Cardiac muscle cell (in vitro differentiated cells and primary cell): ENCODE measurements at regions not wholly inside any gene's neighbourhood (a gene's known extent, or its start where the extent isn't known, plus 50 kb on each side); places are given as distances from the start of the nearest gene placed in this dataset.

Source experiments
- DNase-seq, 2 donors: peaks; one replicate each; pipeline versions ENCODE4 v3.0.0 to v3.0.0-alpha.2; 2010 to 2017; ENCODE audit warnings: low read depth in 1 of 2, low spot score in 1 of 2
- H3K27ac ChIP-seq: fragments of 200-600 bp; sonication (generic); 2 replicates; pipeline ENCODE4 v1.5.1; 2016
- H3K27me3 ChIP-seq: fragments of 200-600 bp; sonication (generic); 2 replicates; pipeline ENCODE4 v1.6.0; 2016; ENCODE audit warnings: control low read depth
- H3K36me3 ChIP-seq: fragments of 200-600 bp; sonication (generic); 2 replicates; pipeline ENCODE4 v1.5.1; 2016; ENCODE audit warnings: control low read depth
- H3K4me1 ChIP-seq: fragments of 200-600 bp; sonication (generic); 2 replicates; pipeline ENCODE4 v1.8.1; 2017; ENCODE audit warnings: low read depth, mild to moderate bottlenecking, mixed run types
- H3K4me3 ChIP-seq: fragments of 200-600 bp; sonication (generic); 2 replicates; pipeline ENCODE4 v1.5.1; 2016; ENCODE audit warnings: mild to moderate bottlenecking
- H3K9me3 ChIP-seq: fragments of 200-600 bp; sonication (generic); 2 replicates; pipeline ENCODE4 v1.5.1; 2017; ENCODE audit warnings: low read depth, mild to moderate bottlenecking, control low read depth
- TF ChIP-seq, protein P1 (sequence below): IDR thresholded peaks from 2 replicates; pipeline ENCODE4 v1.5.1; 2012; ENCODE audit warnings: low read depth, mild to moderate bottlenecking, low read length

DNA sequence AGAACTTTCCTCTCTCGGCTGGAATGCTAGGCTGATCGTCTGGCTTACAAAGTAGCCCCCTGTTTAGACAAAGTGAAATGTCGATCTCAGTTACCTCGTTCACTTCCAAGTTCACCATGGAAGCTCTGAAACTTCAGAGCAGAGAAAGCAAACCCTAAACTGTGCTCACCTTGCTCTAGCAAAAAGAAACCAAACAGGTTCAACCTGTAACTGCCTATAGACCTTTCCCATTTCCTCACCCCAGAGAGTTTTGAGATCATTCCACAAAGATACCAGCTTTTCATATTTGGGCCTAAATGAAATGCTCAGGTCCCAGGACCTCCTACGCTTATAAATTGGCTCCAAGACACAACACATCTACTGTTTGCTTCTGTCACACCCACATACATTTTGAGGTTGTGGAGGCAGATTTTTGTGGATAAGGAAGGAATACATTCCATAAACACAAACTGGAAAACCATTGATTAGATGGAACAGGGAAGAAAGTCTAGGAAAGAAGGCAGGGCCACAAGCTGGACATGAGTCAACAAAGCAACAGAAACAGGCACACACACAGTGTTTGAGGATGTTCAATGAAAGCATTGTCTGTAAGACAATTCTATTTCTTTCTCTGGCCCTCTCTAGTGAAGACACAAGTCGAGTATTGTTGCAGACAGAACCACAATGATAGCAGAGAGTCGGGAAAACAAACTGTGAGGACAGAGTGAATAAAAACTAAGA, 52.8 kb upstream of the TGIF1 start:
- H3K4me1 ChIP-seq, result no peaks in the 10 kb centered on the region
- H3K27ac ChIP-seq, result no peak overlapping the region
- TF ChIP-seq, protein P1, sequence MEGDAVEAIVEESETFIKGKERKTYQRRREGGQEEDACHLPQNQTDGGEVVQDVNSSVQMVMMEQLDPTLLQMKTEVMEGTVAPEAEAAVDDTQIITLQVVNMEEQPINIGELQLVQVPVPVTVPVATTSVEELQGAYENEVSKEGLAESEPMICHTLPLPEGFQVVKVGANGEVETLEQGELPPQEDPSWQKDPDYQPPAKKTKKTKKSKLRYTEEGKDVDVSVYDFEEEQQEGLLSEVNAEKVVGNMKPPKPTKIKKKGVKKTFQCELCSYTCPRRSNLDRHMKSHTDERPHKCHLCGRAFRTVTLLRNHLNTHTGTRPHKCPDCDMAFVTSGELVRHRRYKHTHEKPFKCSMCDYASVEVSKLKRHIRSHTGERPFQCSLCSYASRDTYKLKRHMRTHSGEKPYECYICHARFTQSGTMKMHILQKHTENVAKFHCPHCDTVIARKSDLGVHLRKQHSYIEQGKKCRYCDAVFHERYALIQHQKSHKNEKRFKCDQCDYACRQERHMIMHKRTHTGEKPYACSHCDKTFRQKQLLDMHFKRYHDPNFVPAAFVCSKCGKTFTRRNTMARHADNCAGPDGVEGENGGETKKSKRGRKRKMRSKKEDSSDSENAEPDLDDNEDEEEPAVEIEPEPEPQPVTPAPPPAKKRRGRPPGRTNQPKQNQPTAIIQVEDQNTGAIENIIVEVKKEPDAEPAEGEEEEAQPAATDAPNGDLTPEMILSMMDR, result no peak
- no peaks in the 10 kb centered on the region for H3K36me3 ChIP-seq
- no peaks in the 10 kb centered on the region for H3K27me3 ChIP-seq
- DNase-seq, result no peak
- H3K4me3 ChIP-seq, result no peak overlapping the region
- no peaks in the 10 kb centered on the region for H3K9me3 ChIP-seq

DNA sequence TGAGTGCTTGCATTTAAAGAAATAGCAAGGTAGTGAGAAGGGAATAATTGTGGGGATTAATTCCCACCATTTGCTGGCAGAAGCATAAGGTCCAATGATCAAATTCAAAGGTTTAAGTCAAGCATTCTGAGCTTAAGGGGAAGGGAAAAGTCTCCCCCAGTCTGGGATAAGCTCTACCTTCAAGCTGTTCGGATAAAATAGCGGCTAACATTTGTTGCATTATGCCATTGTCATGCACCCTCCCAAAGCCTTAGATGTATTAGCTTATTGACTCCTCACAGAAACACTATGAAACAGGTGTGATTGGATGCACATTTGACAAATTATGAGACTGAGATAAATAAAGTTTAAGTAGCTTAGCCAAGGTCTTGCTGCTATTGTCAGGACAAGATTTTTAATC, 52.2 kb upstream of the TGIF1 start:
- Histone ChIP-seq H3K36me3 (no peaks in the 10 kb centered on the region), H3K9me3 (no peaks in the 10 kb centered on the region), H3K4me1 (no peaks in the 10 kb centered on the region), H3K27me3 (no peaks in the 10 kb centered on the region), H3K27ac (no peak overlapping the region), H3K4me3 (no peak overlapping the region)
- no peak for DNase-seq
- TF ChIP-seq, protein P1, result no peak
